Vagina (tissue), 2 donors: ENCODE measurements at regions not wholly inside any gene's neighbourhood (a gene's known extent, or its start where the extent isn't known, plus 50 kb on each side); places are given as distances from the start of the nearest gene placed in this dataset.

Source experiments
- DNase-seq, 2 donors: peaks; one replicate each; pipeline ENCODE4 v3.0.0-alpha.2; 2017; ENCODE audit errors: extremely low spot score in 2 of 2
- H3K27ac ChIP-seq: fragments of 200-600 bp; sonication (generic); one replicate; pipeline ENCODE4 v1.5.1; 2019
- H3K27me3 ChIP-seq: fragments of 200-600 bp; sonication (generic); one replicate; pipeline ENCODE4 v1.5.1; 2019
- H3K36me3 ChIP-seq, 2 donors: fragments of 200-600 bp; sonication (generic); one replicate each; pipeline ENCODE4 v1.5.1; 2017 to 2019
- H3K4me1 ChIP-seq: fragments of 200-600 bp; sonication (generic); one replicate; pipeline ENCODE4 v1.5.1; 2019
- H3K4me3 ChIP-seq, 2 donors: fragments of 200-600 bp; sonication (generic); 1 replicate in 1 of 2; 2 replicates in 1 of 2; pipeline ENCODE4 v1.5.1; 2016 to 2019
- H3K9me3 ChIP-seq: fragments of 200-600 bp; sonication (generic); one replicate; pipeline ENCODE4 v1.5.1; 2019
- CTCF ChIP-seq, 3 experiments: fragments of 450-650 bp in 2 of 3; fragments of 200-600 bp in 1 of 3; sonication (generic) in 1 of 3; IDR thresholded peaks; one replicate each; pipeline ENCODE4 v1.5.1; 2017 to 2019; ENCODE audit warnings: antibody characterized with exemption in 3 of 3, mild to moderate bottlenecking in 2 of 3, moderate library complexity in 2 of 3
- POLR2A ChIP-seq, 2 donors: fragments of 450-650 bp; IDR thresholded peaks; one replicate each; pipeline ENCODE4 v1.6.1; 2017; ENCODE audit warnings: antibody characterized with exemption in 2 of 2, mild to moderate bottlenecking in 2 of 2, moderate library complexity in 2 of 2
- POLR2AphosphoS5 ChIP-seq, 2 donors: sonication (generic); formaldehyde crosslinking; IDR thresholded peaks; one replicate each; pipeline ENCODE4 v1.9.0; 2017; ENCODE audit warnings: antibody characterized with exemption in 2 of 2, mild to moderate bottlenecking in 2 of 2, low read depth in 1 of 2; ENCODE audit not compliant: insufficient read depth in 1 of 2
- intact Hi-C: fragments of 100-400 bp; cut with DNase I; formaldehyde crosslinking; loops from one replicate; pipeline ENCODE4 v1.15.1; 2023

DNA sequence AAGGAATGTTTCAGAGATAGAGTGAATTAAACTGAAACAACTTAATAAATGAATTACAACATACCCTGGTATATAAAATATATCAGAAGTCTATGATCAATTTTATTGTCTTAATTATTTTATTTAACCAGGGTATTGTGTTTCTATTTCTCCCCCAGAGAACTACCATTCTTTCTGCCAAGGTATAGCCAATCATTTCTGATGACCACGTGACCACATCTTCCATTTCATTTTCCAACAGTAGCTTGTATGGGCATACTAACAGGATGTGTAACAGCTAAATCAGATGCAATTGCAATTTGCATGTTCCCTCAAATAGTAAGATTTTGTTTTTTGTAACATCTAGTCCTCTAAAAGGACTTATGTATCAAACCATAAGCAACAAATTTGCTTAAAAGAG lies 123.9 kb upstream of the COL1A2 start:
- DNase-seq, result no peak
- Histone ChIP-seq H3K27me3 (no peaks in the 10 kb centered on the region), H3K4me3 (no peak overlapping the region), H3K36me3 (no peaks in the 10 kb centered on the region), H3K27ac (no peak overlapping the region), H3K4me1 (no peaks in the 10 kb centered on the region), H3K9me3 (no peaks in the 10 kb centered on the region)
- no peak for TF ChIP-seq CTCF (IDR thresholded peaks at IDR 0.05)
- no peak for TF ChIP-seq POLR2A (IDR thresholded peaks at IDR 0.05)
- TF ChIP-seq POLR2AphosphoS5 (IDR thresholded peaks at IDR 0.05; ENCODE audit: insufficient read depth in 1 of 2, low read depth in 1 of 2), result no peak
- intact Hi-C loops, result no loop called here

- Histone ChIP-seq H3K4me3 (no peak overlapping the region), H3K9me3 (no peaks in the 10 kb centered on the region), H3K27me3 (no peaks in the 10 kb centered on the region), H3K27ac (no peak overlapping the region), H3K36me3 (no peaks in the 10 kb centered on the region), H3K4me1 (no peaks in the 10 kb centered on the region)
- intact Hi-C loops, result no loop called here
- no peak for DNase-seq
- no peak for TF ChIP-seq POLR2A (IDR thresholded peaks at IDR 0.05)
- TF ChIP-seq CTCF (IDR thresholded peaks at IDR 0.05), result no peak
- no peak for TF ChIP-seq POLR2AphosphoS5 (IDR thresholded peaks at IDR 0.05; ENCODE audit: insufficient read depth in 1 of 2, low read depth in 1 of 2)
Observed at GRCh38 chr7:94272821-94273583, 121.7 kb upstream of the COL1A2 start.

DNA sequence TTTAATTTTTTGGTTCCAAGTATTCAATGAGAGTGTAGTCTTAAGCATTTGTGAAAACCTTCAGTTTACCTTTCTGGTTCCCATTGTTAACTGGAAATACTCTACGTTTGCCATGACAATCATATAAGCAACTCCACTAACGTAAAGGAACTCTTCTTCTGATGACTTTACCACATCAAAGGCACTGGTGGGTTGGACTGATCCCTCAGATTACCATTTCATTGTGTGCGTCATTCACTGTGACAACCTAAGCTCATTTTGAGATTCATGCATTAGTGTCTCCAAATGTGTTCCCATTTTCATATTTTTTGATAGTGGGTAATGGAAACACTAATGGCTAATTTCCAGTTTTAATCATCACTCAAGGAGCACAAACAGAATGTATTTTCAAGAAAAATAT lies 119.9 kb upstream of the COL1A2 start:
- Histone ChIP-seq H3K9me3 (no peaks in the 10 kb centered on the region), H3K4me3 (no peak overlapping the region), H3K4me1 (no peaks in the 10 kb centered on the region), H3K27ac (no peak overlapping the region), H3K36me3 (no peaks in the 10 kb centered on the region), H3K27me3 (no peaks in the 10 kb centered on the region)
- intact Hi-C loops, result no loop called here
- DNase-seq, result no peak
- TF ChIP-seq POLR2AphosphoS5 (IDR thresholded peaks at IDR 0.05; ENCODE audit: insufficient read depth in 1 of 2, low read depth in 1 of 2) (no peak), POLR2A (IDR thresholded peaks at IDR 0.05) (no peak), CTCF (IDR thresholded peaks at IDR 0.05) (no peak)

DNA sequence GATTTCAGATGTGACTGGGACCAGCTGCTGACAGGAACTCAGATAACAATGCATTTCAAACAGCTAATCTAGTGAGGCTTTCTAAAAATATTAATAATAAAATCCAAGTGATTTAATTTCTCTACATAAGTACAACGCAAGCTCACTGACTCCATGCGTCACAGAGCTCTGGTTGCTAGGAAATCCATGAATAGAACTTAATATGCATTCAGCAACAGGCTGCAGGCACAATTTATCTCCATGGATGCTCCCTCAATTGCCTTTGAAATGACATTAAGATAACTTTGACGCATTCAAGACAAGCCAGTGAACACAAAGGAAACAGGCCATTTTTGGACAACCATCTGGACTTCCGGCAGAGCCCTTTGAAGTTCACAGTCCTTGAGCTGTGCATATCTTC lies 118.7 kb upstream of the COL1A2 start:
- no peak for DNase-seq
- Histone ChIP-seq H3K36me3 (no peaks in the 10 kb centered on the region), H3K27me3 (no peaks in the 10 kb centered on the region), H3K9me3 (no peaks in the 10 kb centered on the region), H3K27ac (no peak overlapping the region), H3K4me3 (no peak overlapping the region), H3K4me1 (no peaks in the 10 kb centered on the region)
- intact Hi-C loops, result no loop called here
- no peak for TF ChIP-seq POLR2AphosphoS5 (IDR thresholded peaks at IDR 0.05; ENCODE audit: insufficient read depth in 1 of 2, low read depth in 1 of 2)
- TF ChIP-seq POLR2A (IDR thresholded peaks at IDR 0.05), result no peak
- TF ChIP-seq CTCF (IDR thresholded peaks at IDR 0.05), result no peak

DNA sequence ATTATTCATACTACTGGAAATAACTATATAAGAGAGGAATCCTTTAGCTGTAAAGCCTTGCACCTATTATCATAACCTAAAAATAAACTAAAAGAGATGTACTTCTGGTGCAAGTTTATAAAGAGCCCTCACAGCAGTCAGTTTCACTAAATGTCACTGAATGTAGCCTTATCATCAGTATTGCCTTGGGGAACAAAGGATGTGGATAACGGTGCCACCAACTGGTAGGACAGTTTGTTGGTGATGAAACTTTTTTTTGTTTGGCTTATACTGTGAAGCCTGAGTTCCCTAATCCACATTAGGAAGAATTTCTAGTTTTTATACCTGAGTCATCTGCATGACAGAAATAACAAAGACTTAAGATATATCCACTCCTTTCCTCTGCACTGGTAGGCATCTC lies 117.9 kb upstream of the COL1A2 start:
- no peak for DNase-seq

More for the DNA sequence above, 117.9 kb upstream of the COL1A2 start:
- Histone ChIP-seq H3K9me3 (no peaks in the 10 kb centered on the region), H3K27me3 (no peaks in the 10 kb centered on the region), H3K4me1 (no peaks in the 10 kb centered on the region), H3K27ac (no peak overlapping the region), H3K36me3 (no peaks in the 10 kb centered on the region), H3K4me3 (no peak overlapping the region)
- intact Hi-C loops, result no loop called here
- TF ChIP-seq CTCF (IDR thresholded peaks at IDR 0.05), result no peak
- TF ChIP-seq POLR2AphosphoS5 (IDR thresholded peaks at IDR 0.05; ENCODE audit: insufficient read depth in 1 of 2, low read depth in 1 of 2), result no peak
- no peak for TF ChIP-seq POLR2A (IDR thresholded peaks at IDR 0.05)
